Germinal center (tissue), 1 donor: ENCODE measurements at regions not wholly inside any gene's neighbourhood (a gene's known extent, or its start where the extent isn't known, plus 50 kb on each side); places are given as distances from the start of the nearest gene placed in this dataset.

ENCODE experiments used
- DNase-seq: peaks from one replicate; pipeline ENCODE4 v3.0.0; 2012; ENCODE audit warnings: mixed read lengths, low spot score

- no peak for DNase-seq
These were observed 160.3 kb upstream of the CDYL start for GRCh38 chr6:4615891-4616290.

GRCh38 chr6:4615231-4615630 lies 161.0 kb upstream of the CDYL start:
- DNase-seq, result no peak

GRCh38 chr6:4614637-4615036 lies 161.6 kb upstream of the CDYL start:
- no peak for DNase-seq

GRCh38 chr6:4613795-4614194 lies 162.4 kb upstream of the CDYL start:
- DNase-seq, result no peak

GRCh38 chr6:4613381-4613780 lies 162.8 kb upstream of the CDYL start:
- DNase-seq, result no peak

GRCh38 chr6:4612636-4613171 lies 163.5 kb upstream of the CDYL start:
- DNase-seq, result no peak

- DNase-seq, result no peak
These were observed 164.6 kb upstream of the CDYL start for GRCh38 chr6:4611429-4612129.

GRCh38 chr6:4610256-4610655 lies 165.9 kb upstream of the CDYL start:
- no peak for DNase-seq

- DNase-seq, result no peak
These were observed 167.7 kb upstream of the CDYL start for GRCh38 chr6:4608361-4609115.

GRCh38 chr6:4607793-4608192 lies 168.4 kb upstream of the CDYL start:
- no peak for DNase-seq

- DNase-seq, result no peak
These were observed 169.1 kb upstream of the CDYL start for GRCh38 chr6:4606821-4607704.

- no peak for DNase-seq
These were observed 170.2 kb upstream of the CDYL start for GRCh38 chr6:4606016-4606415.

- no peak for DNase-seq
These were observed 172.3 kb upstream of the CDYL start for GRCh38 chr6:4603856-4604369.

- no peak for DNase-seq
These were observed 172.9 kb upstream of the CDYL start for GRCh38 chr6:4603291-4603690.

GRCh38 chr6:4599924-4600323 lies 176.3 kb upstream of the CDYL start:
- no peak for DNase-seq

GRCh38 chr6:4598384-4598995 lies 177.7 kb upstream of the CDYL start:
- no peak for DNase-seq

- no peak for DNase-seq
These were observed 182.3 kb upstream of the CDYL start for GRCh38 chr6:4593951-4594350.

GRCh38 chr6:4592026-4592425 lies 184.2 kb upstream of the CDYL start:
- DNase-seq, result no peak

- no peak for DNase-seq
These were observed 185.0 kb upstream of the CDYL start for GRCh38 chr6:4591218-4591617.

GRCh38 chr6:4589295-4589694 lies 186.9 kb upstream of the CDYL start:
- DNase-seq, result no peak

GRCh38 chr6:4588581-4588980 lies 187.6 kb upstream of the CDYL start:
- no peak for DNase-seq

GRCh38 chr6:4588163-4588562 lies 188.0 kb upstream of the CDYL start:
- DNase-seq, result no peak
